ENCODE measurements at regions not wholly inside any gene's neighbourhood (a gene's known extent, or its start where the extent isn't known, plus 50 kb on each side); places are given as distances from the start of the nearest gene placed in this dataset.

GRCh38 chr13:106138620-106139019, 396.8 kb downstream of the EFNB2 start:
- no peak for DNase-seq (ENCODE audit: low read depth in 3 of 3)

GRCh38 chr13:106133025-106133424, 402.4 kb downstream of the EFNB2 start:
- DNase-seq (ENCODE audit: low read depth in 3 of 3): no peak

DNA sequence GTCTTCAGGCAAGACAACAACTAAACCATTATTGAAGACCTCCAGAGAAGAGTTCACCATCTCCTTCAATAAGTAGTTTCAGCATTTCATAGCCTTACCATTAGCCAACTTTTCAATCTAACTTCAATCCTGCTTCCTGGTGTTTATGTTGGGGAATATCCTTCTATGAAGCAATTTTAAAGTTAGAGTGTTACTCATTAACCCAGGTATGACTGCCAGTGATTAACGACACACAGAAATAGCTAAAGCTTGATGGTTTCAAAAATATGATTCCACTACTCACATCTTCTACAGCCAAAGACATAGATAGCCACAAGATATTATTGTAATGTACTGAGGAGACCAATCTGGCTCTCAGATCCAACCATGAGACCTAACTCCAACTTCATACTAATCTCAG, 403.2 kb downstream of the EFNB2 start:
- DNase-seq (ENCODE audit: low read depth in 3 of 3): no peak

DNA sequence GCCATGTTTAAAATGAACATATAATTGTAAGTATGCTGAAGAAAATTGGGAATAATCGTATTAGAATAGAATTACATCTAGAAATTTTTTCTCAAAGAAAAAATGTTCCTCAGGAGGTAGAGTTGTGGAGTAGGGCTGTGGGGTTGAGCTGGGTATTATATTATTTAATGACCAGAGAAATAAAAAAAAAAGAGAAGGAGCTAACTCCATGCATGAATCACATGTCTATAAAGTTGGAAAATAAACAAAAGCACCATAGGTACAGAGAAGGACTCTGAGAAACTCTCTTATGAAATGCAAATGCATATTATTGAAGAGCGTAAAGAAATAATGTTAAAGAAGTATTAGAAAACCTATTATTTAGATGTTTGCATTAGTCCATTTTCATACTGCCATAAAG, 405.5 kb downstream of the EFNB2 start:
- DNase-seq (ENCODE audit: low read depth in 3 of 3): no peak

DNA sequence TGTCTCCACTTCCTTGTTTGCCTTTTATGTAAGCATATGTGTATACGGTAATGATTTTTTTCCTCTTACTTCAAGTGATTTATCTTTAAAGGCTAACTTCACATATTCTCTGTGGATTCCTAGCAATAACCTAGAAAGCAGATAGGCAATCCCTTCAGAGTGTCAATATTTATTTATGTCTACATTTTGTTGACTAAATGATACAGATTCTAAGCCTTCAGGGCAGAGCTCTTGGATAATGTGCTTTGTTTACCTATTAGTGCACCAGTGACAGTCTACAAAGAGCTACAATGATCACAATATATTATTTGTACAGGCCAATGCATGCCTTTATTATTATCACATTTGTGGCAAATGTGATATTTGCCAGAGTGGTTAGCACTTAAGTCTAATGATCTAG, 406.2 kb downstream of the EFNB2 start:
- no peak for DNase-seq (ENCODE audit: low read depth in 3 of 3)

- DNase-seq (ENCODE audit: low read depth in 3 of 3): no peak
These were observed 413.2 kb downstream of the EFNB2 start for GRCh38 chr13:106122234-106122633.

DNA sequence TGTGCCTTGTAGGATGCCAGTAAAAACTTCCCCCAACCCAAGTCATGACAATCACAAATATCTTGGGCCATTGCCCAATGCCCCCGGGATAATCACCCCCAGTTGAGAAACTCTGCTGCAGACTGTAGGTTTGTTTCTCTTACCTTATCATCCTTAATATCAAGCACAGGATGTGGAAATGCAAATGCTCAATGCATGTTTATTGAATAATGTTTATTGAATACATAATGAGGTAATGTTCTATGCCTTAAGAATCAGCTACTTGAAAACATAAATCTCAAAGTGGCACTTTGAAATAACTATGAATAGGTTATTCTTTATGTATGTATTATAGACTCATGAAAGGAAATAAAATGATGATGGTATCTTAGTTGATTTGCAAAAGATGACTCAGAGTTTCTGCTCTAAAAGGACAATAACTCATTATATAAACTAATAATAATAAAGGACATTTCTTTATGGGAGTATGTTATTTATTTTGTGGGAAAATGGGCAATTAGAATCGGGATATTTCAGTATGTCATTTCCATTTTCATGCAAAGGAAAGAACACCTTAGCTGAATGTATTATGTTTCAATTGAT, 414.2 kb downstream of the EFNB2 start:
- no peak for DNase-seq (ENCODE audit: low read depth in 3 of 3)

DNA sequence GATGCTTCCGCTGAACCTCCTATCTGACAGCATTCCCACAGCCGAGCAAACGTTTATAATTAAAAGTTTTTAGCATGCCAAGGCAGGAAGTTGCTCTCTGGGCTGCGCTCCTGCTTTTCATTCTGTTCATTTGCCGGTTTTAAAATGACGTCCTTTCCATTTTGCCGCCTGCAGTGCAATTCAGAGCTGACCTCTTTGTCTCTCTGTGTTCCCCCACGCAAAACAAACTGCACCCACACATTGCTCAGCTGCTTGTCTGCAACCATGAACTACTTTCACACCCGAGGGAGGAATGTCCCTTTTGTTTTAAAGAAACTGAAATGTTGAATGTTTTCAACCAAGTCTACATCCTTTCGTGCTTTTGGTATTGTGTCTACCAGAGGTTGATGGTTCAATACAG, 416.5 kb downstream of the EFNB2 start:
- no peak for DNase-seq (ENCODE audit: low read depth in 3 of 3)

GRCh38 chr13:106118050-106118449, 417.4 kb downstream of the EFNB2 start:
- DNase-seq (ENCODE audit: low read depth in 3 of 3): no peak

GRCh38 chr13:106117640-106118039, 417.8 kb downstream of the EFNB2 start:
- no peak for DNase-seq (ENCODE audit: low read depth in 3 of 3)

DNA sequence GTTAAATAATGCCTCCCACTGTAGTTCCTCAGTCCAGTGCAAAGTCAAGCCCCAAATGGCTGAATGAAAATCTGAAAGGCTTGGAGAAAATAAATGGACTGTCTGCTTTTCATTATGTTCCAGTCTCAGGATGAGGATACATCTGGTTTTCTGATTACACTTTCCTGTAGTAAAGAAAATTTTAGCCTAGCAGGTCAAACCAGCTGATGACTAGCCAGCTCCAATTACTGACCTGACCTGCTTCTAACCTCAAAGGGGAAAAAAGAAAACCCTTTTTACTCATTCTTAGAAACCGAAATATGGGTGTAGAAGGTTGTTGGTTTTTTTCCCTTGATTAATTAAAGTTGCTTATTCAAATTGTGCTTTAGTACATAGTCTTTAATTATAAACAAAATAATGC, 418.4 kb downstream of the EFNB2 start:
- no peak for DNase-seq (ENCODE audit: low read depth in 3 of 3)

GRCh38 chr13:106115081-106115480, 420.4 kb downstream of the EFNB2 start:
- no peak for DNase-seq (ENCODE audit: low read depth in 3 of 3)

GRCh38 chr13:106113796-106114195, 421.7 kb downstream of the EFNB2 start:
- no peak for DNase-seq (ENCODE audit: low read depth in 3 of 3)

GRCh38 chr13:106112191-106112590, 423.3 kb downstream of the EFNB2 start:
- no peak for DNase-seq (ENCODE audit: low read depth in 3 of 3)

DNA sequence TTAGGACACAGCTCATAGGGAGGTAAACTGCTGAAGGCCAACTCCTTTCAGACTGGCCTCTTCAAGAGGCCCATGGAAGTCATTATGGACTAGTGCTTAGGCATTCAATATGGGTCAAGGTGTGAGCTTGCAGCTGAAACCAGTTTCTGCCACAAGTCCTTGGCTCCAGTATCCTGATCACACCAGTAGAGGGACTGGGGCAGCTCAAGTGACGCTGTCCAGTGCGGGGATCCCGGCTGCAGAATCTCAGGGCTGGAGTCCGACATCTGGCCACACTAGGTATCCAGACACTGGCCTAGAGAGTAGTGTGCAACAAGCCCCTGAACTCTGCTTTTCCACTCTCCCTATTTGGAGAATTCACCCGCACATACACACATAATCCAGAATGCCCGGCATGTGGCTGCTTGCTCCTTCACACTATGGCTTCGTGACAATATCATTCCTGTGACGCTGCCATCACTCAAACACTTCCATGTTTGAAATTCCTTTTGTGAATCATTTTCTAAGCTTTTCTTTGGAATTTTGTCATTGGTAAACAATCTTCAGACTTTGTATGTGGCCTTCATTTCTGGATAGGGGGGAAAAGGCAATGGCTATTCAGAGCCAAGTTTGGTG, 425.1 kb downstream of the EFNB2 start:
- no peak for DNase-seq (ENCODE audit: low read depth in 3 of 3)

DNA sequence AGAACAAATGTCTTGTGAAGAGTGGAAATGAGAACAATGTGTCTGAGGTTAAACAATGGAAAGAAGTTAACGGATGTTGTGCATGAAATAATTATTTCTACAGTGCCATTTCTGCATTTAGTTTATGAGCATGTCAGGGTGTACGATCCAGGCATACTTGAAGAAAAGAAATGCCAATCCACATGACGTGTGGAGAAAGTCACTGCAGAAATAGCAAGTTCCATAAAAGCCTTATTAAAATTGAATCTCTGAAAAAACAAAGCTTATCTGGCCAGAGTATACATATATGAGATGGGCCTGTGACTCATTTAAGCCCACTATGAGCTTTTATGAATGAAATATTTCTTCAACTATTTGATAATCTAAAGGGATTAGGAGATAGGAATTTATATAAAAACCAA, 426.1 kb downstream of the EFNB2 start:
- no peak for DNase-seq (ENCODE audit: low read depth in 3 of 3)

DNA sequence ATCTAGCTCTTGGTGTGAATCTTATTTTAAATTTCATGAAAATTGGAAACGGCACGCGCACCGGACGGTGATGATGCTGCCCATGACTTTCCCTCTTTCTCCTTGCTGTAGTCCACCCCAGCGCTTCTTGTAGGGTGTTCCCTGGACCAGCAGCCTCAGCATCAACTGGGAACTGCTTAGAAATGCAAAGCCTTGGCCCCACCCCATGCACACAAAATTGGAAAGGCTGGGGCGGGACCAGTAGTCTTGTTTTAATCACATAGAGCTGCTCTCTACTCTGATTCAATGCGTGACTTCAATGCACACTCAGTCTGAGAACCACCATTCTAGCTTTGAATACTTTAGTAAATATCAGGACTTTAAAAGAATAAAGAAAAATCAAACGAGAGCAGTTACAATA, 427.1 kb downstream of the EFNB2 start:
- DNase-seq (ENCODE audit: low read depth in 3 of 3): no peak

DNA sequence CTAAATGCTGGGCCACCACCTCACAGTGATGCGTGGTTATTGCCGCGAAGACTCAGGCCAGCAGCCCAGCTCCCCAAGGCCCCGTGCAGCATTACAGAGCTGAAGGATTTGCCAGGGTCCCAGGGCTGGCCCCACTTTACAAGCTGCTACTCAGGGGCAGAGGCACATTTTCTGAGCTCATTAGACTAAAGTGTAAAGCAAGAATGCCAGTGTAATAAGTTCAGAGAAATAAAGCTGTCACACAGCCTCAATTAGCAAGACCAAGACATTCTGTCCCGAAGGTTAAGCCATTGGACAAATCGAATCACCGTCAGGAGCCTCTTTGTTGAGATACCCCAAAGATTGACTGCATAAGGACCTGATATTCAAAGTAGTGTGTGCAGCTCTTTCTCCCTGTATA, 428.4 kb downstream of the EFNB2 start:
- DNase-seq (ENCODE audit: low read depth in 3 of 3): no peak

DNA sequence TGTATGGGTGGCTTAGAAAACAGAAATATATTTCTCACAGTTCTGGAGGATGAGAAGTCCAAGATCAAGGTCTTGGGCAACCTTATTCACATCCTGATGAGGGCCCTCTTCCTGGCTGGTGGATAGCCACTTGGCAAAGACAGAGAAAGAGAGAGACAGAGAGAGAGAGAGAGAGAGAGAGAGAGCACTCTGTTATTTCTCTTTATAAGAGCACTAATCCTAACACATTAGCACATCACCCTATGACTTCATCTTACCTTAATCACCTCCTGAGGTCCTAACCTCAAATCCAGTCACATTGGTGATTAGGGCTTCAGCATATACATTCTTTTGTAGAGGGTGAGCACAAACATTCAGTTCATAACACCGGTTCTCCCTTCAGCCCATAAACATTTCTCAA, 430.3 kb downstream of the EFNB2 start:
- no peak for DNase-seq (ENCODE audit: low read depth in 3 of 3)

GRCh38 chr13:106104281-106104901, 431.1 kb downstream of the EFNB2 start:
- no peak for DNase-seq (ENCODE audit: low read depth in 3 of 3)

- no peak for DNase-seq (ENCODE audit: low read depth in 3 of 3)
These were observed 431.7 kb downstream of the EFNB2 start for GRCh38 chr13:106103779-106104178.

GRCh38 chr13:106102786-106103185, 432.7 kb downstream of the EFNB2 start:
- DNase-seq (ENCODE audit: low read depth in 3 of 3): no peak

GRCh38 chr13:106101201-106101600, 434.3 kb downstream of the EFNB2 start:
- no peak for DNase-seq (ENCODE audit: low read depth in 3 of 3)
